Motor neuron (in vitro differentiated cells): ENCODE measurements at regions not wholly inside any gene's neighbourhood (a gene's known extent, or its start where the extent isn't known, plus 50 kb on each side); places are given as distances from the start of the nearest gene placed in this dataset.
"Not testable (repeated sequence)": the region's sequence is repeated elsewhere in the genome, so short reads cannot be mapped to it uniquely, and the experiment has no call there.

ENCODE experiments used
- ATAC-seq, 8 experiments: fragments of 200-7000 bp; cut with Tn5 transposase; replicated peaks in 6 of 8; 2 replicates each; pipeline ENCODE4 v1.8.0; 2021; ENCODE audit warnings: mild to moderate bottlenecking in 8 of 8, moderate library complexity in 8 of 8
- H3K27ac ChIP-seq, 2 donors: fragments of 250-450 bp; sonication (Bioruptor Pico); 2 replicates each; pipeline ENCODE4 v1.9.0; 2021; ENCODE audit warnings: antibody characterized with exemption in 2 of 2, mild to moderate bottlenecking in 2 of 2, moderate library complexity in 1 of 2
- H3K4me1 ChIP-seq, 2 donors: fragments of 250-450 bp; sonication (Bioruptor Pico); replicated peaks in 1 of 2; 2 replicates each; pipeline ENCODE4 v1.6.1; 2021; ENCODE audit warnings: antibody characterized with exemption in 2 of 2, mild to moderate bottlenecking in 2 of 2, moderate library complexity in 1 of 2
- H3K4me3 ChIP-seq, 5 donors: fragments of 250-450 bp; sonication (Bioruptor Pico); 2 replicates each; pipeline ENCODE4 v1.9.0; 2021; ENCODE audit warnings: antibody characterized with exemption in 5 of 5, mild to moderate bottlenecking in 5 of 5, moderate library complexity in 4 of 5
- WGBS, 10 experiments: fragments of 450-650 bp; shearing (Covaris generic); methylation state at CpG; one replicate each; pipeline ENCODE4 v1.0.0; 2022; 5-methylcytosine and 5-hydroxymethylcytosine counted together
- in situ Hi-C, 9 experiments: fragments of 400-800 bp; cut with MboI; loops; one replicate each; pipeline ENCODE4 v1.15.0; 2021; ENCODE audit warnings: low sequenced_read_pairs in 9 of 9, low pct_unique_long_range_greater_than_20kb in 2 of 9; ENCODE audit not compliant: unreplicated experiment in 9 of 9

DNA sequence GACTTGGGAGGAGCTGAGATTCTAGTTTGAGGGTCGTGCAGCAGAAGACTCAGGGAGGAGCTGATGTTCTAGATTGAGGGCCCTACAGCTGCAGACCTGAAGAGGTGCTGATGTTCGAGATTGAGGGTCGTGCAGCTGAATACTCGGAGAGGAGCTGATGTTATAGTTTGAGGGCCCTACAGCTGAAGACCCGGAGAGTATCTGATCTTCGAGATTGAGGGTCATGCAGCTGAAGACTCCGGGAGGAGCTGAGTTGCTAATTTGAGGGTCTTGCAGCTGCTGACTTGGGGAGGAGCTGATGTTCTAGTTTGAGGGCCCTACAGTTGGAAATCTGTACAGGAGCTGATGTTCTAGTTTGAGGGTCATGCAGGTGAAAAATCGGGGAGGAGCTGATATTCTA lies 62.1 kb upstream of the APOD start:
- ATAC-seq, H3K27ac ChIP-seq, H3K4me1 ChIP-seq, H3K4me3 ChIP-seq, in situ Hi-C loops: not testable (repeated sequence)
- WGBS, 10 experiments = 89% methylated on average over 6 of the region's 8 CpGs; no CpG with 5 or more reads in 9 of the 10 experiments

DNA sequence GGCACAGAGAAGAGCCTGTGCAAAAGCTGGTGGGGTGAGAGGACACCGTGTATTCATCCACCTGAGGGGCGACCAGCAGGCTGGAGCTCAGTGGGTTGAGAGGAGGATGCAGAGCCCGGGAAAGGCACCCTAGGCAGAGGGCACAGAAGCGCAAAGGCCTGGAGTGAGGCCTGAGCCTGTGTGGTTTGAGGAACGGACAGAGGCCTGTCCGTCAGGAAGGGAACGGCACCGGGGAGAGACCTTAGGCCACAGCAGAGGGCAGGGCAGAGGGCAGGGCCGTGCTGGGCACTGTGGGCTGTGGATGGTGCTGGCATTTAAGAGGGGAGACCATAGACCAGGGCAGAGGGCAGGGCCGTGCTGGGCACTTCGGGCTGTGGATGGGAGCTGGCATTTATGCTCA lies 59.5 kb upstream of the APOD start:
- 70 to 83% methylated on average over 2 to 4 of the region's 11 CpGs; no CpG with 5 or more reads in 8 of the 10 experiments for WGBS, 10 experiments
- in situ Hi-C loops, H3K4me3 ChIP-seq, ATAC-seq, H3K27ac ChIP-seq, H3K4me1 ChIP-seq: not testable (repeated sequence)

DNA sequence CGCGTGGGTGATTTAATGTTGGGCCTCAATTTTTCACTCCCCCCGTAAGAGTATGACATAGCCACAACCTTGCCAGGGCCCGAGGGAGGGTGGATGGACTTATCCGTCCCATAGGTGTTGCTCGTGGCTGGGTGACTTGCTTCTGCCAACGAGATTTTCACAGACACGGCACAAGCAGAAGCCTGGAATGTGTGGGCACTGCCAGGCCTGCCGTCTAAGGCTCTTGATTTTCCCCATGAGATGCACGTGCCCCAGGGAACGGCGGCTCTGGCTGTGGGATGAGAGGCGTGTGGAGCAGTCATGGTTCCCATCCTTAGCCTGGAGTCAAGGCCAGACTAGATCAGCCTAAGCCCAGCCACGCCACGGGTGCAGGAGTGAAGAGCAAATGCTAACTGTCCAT lies 58.6 kb upstream of the APOD start:
- 72% methylated on average over 3 of the region's 15 CpGs; no CpG with 5 or more reads in 9 of the 10 experiments for WGBS, 10 experiments
- ATAC-seq, in situ Hi-C loops, H3K4me3 ChIP-seq, H3K27ac ChIP-seq, H3K4me1 ChIP-seq: not testable (repeated sequence)

DNA sequence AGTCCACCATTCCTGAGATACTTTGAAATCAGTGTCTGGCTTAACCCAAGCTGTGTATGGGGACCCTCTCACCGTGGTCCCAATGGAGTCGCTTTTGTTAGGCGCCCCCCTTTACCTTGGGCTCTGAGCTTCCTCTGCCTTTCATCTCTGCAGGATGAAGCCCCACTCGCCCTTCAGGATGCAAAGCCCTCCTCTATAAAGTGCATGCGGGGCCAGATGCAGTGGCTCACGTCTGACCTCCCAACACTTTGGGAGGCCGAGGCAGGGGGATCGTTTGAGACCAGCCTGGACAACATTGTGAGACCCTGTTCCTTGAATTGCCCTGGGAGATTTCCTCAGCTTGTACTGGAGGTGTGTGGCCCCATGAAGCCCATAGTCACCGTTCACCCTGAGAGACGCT lies 54.7 kb upstream of the APOD start:
- no CpG with 5 or more reads among the region's 10 CpGs for WGBS, 10 experiments
- H3K4me1 ChIP-seq, ATAC-seq, in situ Hi-C loops, H3K27ac ChIP-seq, H3K4me3 ChIP-seq: not testable (repeated sequence)

GRCh38 chr3:195637473-195638233 lies 53.9 kb upstream of the APOD start:
- H3K4me1 ChIP-seq, H3K4me3 ChIP-seq, H3K27ac ChIP-seq, ATAC-seq, in situ Hi-C loops: not testable (repeated sequence)
- no CpG with 5 or more reads among the region's 15 CpGs for WGBS, 10 experiments

GRCh38 chr3:195637011-195637410 lies 53.3 kb upstream of the APOD start:
- WGBS, 10 experiments = no CpG with 5 or more reads among the region's 7 CpGs
- H3K27ac ChIP-seq, H3K4me1 ChIP-seq, ATAC-seq, in situ Hi-C loops, H3K4me3 ChIP-seq: not testable (repeated sequence)

DNA sequence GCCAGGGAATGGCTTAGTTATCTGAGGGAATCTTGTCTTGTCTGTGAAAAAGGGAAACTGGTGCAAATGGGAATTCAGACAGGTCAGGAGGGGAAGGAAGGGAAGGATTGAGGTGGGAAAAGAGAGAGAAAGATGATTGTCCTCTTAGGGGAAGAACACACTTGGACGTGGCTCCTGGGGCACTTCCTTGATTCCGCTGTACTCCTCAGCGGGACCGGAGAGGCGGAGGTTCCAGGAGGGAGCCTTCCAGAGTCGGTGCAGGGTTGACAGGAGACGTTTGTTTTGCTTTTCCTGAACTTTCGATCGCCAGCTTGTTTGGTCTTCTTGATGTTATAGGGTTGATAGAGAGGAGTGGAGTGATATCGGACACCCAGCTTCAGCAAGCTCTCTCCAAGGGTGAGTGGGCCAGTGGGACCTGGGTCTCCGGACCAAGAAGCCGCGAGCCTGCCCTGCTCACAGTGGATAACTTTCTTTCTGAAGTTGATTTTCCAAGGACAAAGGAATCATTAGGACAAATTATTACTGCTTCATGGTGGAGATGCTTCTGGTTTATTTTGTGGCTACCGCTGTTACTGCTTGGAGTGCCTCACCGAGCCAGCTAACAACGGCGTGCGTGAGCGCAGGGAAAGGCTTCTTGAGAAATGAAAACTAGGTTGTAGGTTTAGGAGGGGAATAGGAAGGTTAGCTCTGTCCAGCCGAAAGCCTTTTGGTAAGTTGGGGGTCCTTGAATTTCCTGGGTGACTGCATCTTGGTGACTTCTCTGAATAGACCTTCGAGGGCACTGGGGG lies 52.4 kb upstream of the APOD start:
- H3K27ac ChIP-seq, H3K4me1 ChIP-seq, ATAC-seq, H3K4me3 ChIP-seq, in situ Hi-C loops: not testable (repeated sequence)
- no CpG with 5 or more reads among the region's 21 CpGs for WGBS, 10 experiments

GRCh38 chr3:195635262-195635873 lies 51.6 kb upstream of the APOD start:
- peak in 2 of 8 experiments; percentile 2 to 6 for ATAC-seq
- in situ Hi-C loops, H3K4me3 ChIP-seq, H3K4me1 ChIP-seq, H3K27ac ChIP-seq: not testable (repeated sequence)
- no CpG with 5 or more reads among the region's 64 CpGs for WGBS, 10 experiments

DNA sequence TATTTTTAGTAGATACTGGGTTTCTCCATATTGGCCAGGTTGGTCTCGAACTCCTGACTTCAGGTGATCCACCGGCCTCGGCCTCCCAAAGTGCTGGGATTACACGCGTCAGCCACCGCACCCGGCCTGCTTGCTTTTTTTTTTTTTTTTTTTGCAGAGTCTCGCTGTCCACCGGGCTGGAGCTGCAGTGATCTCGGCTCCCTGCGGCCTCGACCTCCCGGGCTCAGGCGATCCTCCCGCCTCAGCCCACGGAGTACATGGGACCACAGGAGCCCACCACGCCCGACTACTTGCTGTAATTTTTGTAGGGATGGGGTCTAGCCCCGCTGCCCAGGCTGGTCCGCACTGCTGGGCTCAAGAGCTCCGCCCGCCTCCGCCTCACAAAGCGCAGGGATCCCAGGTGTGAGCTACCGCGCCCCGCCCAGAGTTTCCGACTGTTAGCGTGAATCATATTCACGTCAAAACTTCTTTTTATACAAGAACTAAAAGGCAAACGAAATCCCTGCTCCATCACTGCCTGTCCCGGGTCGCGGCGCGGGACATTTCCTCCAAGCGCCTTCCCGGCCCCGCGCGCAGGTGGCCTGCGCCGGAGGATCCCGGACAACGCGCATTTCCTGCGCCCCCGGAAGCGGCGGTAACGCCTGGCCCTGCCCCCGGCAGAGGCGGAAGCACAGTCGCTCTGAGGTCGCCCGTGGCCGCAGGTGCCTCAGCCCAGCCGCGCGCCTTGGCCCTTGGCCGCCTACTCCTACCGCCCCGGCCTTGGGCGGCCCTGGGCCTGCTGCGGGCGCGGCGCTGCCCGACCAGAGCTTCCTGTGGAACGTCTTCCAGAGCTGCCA lies 50.9 kb upstream of the APOD start:
- H3K4me1 ChIP-seq, H3K27ac ChIP-seq, in situ Hi-C loops: not testable (repeated sequence)
- peak; percentile 98 to 99 (median 99) for ATAC-seq
- H3K4me3 ChIP-seq = peak overlapping the region in 2 of 5 donors; percentile 16 to 23
- no CpG with 5 or more reads among the region's 70 CpGs for WGBS, 10 experiments
